ENCODE measurements at regions not wholly inside any gene's neighbourhood (a gene's known extent, or its start where the extent isn't known, plus 50 kb on each side); places are given as distances from the start of the nearest gene placed in this dataset.

- DNase-seq = no peak
These were observed 600.6 kb upstream of the SETBP1 start for GRCh38 chr18:44080054-44080453.

DNA sequence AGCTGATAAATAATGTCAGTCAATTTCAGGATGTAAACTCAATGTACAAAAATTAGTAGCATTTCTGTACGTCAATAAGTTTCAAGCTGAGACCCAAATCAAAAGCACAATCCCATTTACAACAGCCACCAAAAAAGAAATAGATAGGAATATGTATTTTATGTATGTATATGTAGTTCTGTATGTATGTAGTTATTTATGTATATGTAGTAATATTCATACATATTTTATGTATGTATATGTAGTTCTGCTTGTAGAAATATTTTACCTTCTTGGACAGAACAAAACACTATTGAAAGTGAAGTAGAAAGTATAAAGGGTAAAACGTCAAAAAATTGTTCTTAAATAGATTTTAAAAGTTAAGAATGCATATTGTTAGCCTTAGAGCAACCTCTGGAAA lies 591.0 kb upstream of the SETBP1 start:
- no peak for DNase-seq

DNA sequence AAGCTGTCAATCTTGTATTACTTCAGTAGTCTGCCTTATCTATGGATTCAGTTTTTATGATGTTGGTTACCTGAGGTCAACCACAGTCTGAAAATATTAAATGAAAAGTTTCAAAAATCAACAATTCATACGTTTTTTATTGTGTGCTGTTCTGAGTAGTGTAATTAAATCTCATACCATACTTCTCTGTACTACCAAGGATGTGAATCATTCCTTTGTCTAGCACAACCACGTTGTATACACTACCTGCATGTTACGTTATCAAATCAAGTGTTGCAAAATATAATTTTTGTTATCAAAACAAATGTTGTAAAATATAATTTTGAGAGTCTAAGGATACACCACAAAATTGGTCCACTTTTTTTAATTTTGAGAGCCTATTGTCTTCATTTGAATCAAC lies 590.2 kb upstream of the SETBP1 start:
- DNase-seq = no peak

DNA sequence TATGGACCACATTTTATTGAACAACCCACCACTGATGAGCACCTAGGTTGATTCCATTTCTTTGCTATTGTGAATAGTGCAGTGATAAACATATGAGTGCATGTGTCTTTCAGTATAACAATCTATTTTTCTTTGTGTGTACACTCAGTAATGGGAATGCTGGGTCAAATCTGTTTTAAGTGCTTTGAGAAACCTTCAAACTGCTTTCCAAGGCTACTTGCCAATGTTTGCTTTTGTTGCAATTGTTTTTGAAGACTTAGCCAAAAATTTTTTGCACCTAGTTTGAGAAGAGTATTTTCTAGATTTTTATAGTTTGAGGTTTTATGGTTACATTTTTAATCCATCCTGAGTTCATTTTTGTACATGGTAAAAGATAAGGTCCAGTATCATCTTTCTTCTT lies 587.4 kb upstream of the SETBP1 start:
- DNase-seq = no peak

- no peak for DNase-seq
These were observed 584.7 kb upstream of the SETBP1 start for GRCh38 chr18:44096016-44096415.

DNA sequence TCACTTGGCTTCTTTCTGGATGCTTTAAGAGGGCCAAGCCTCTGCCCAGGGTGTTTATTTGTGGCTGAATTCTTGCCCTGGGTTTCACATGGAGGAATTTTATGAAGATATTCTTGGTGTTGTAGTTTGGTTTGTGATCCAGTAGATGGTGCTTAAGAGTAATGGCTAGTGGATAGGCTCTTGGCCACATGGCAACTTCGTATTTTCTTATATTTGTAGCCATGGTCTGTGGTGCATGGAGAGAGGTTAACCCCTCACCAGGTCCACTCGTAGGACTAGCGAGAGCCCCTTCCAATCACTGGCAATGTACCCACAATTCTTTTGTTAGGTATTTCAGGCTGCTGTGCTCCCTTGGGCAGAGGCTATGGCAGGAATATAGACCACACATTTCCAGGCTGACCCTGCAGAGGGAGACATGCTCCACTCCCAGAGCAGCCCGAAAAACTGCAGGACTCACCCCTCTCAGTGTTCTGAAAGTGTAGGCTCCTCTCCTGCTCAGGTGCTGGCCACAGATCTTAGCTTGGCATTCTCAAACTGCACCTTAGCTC lies 582.1 kb upstream of the SETBP1 start:
- no peak for DNase-seq

GRCh38 chr18:44107187-44107586 lies 573.5 kb upstream of the SETBP1 start:
- DNase-seq = no peak

DNA sequence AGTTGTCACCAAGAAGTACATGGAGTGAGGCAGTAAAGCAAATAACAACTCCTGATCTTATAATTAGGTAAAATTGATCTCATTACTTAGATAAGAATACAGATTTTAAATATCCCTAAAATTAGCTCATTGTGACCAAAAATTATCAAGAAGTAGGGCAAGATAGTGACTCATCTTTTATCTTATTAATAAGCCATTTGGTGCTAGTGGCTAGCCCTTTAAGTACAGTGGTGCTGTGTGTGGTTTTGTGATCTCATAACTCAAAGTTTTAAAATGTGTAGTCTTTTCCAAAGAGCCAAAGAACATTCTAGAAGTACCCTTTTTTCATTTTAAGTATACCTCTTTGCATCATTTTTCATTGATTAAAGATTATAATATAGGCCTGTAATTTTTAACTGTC lies 569.4 kb upstream of the SETBP1 start:
- no peak for DNase-seq

GRCh38 chr18:44117821-44118220 lies 562.9 kb upstream of the SETBP1 start:
- no peak for DNase-seq

GRCh38 chr18:44119607-44120006 lies 561.1 kb upstream of the SETBP1 start:
- no peak for DNase-seq

- no peak for DNase-seq
These were observed 556.9 kb upstream of the SETBP1 start for GRCh38 chr18:44123743-44124142.

- DNase-seq = no peak
These were observed 555.2 kb upstream of the SETBP1 start for GRCh38 chr18:44125446-44125845.

- no peak for DNase-seq
These were observed 554.1 kb upstream of the SETBP1 start for GRCh38 chr18:44126598-44126997.

GRCh38 chr18:44128365-44128764 lies 552.3 kb upstream of the SETBP1 start:
- no peak for DNase-seq

GRCh38 chr18:44130376-44130942 lies 550.2 kb upstream of the SETBP1 start:
- DNase-seq = no peak

DNA sequence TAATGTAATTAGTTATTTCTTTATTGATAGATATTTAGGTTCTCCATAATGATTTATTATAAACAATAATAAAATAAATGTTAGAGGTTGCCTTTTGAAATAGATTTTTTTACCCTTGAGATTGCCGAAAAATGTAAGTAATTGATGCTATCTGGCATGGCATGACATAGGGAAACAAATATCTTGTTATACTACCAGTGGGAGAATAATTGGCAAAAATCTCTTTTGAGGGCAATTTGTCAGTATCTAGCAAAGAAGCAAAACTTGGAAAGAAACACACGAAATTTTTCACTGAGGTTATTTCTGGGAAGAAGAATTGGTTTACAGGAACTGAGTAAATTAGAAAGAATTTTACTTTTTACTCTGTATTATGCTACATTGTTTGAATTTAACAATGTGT lies 547.2 kb upstream of the SETBP1 start:
- DNase-seq = no peak

- no peak for DNase-seq
These were observed 546.2 kb upstream of the SETBP1 start for GRCh38 chr18:44134447-44134846.

DNA sequence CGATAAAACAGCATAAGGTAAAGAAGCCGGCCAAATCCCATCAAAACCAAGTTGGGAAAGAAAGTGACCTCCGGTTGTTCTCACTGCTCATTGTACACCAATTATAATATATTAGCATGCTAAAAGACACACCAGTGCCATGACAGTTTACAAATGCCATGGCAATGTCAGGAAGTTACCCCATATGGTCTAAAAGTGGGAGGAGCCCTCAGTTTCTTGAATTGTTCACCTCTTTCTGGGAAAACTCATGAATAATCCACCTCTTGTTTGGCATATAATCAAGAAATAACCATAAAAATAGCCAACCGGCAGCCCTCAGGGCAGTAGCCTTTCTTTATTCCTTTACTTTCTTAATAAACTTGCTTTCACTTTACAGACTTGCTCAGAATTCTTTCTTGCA lies 544.9 kb upstream of the SETBP1 start:
- DNase-seq = no peak

GRCh38 chr18:44136326-44136725 lies 544.4 kb upstream of the SETBP1 start:
- no peak for DNase-seq

GRCh38 chr18:44143072-44143471 lies 537.6 kb upstream of the SETBP1 start:
- DNase-seq = no peak

DNA sequence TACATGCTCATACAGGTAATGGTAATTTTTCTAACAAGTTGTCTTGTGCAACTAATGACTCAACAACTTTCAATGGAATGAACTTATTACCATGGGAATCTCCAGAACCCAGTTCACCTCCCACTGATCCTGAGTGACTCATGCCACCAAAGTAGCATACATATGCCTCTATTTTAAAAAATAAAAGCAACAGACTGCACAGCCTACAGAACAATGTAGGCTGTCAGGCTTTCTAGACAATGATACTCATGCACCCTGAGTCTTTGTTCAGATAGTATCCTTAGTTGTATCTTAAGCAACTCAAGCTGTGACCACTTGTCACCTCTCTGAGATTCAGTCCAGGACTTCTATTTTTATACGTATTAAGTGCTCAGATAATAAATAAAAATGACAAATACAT lies 531.0 kb upstream of the SETBP1 start:
- DNase-seq = no peak

GRCh38 chr18:44153981-44154380 lies 526.7 kb upstream of the SETBP1 start:
- DNase-seq = no peak

- no peak for DNase-seq
These were observed 524.6 kb upstream of the SETBP1 start for GRCh38 chr18:44156126-44156525.

- DNase-seq = no peak
These were observed 523.8 kb upstream of the SETBP1 start for GRCh38 chr18:44156776-44157335.

DNA sequence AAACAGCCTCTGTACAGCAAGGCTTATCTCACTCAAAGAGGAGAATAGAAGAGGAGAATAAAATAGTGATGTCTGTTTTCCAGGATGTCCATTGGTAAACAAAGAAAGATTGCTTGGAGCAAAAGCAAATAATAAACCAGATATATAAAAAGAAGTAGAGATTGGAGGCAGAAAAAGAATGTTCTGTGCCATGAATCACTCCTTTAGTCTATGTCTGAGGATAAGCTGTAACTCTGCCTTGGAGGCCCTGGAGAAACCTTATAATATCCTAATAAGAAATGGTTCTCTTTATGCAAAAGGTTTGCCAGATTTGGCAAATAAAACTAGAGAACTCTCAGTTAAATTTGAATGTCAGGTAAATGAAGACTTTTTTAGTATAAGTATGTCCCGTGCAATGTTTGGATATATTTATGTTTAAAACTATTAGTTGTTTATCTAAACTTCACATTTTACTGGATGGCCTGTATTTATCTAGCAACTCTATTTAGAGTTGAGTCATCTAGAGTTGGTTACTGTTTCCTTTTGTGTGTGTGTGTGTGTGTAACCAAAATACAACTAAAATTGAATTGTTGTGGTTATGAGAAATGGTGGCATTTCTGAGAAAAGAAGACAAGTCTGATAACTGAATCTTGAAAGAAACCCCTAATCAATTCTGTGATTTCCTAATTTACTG lies 510.3 kb upstream of the SETBP1 start:
- DNase-seq = no peak

All from stimulated activated CD4-positive, alpha-beta T cell treated with anti-CD3 and anti-CD28 coated beads, Interleukin-1b, Interleukin-23, amount 100 ng/mL, for 48 hours (primary cell).